ENCODE measurements at regions not wholly inside any gene's neighbourhood (a gene's known extent, or its start where the extent isn't known, plus 50 kb on each side); places are given as distances from the start of the nearest gene placed in this dataset.

GRCh38 chr1:228905701-228906101, 170.4 kb downstream of the RHOU start:
- peaks cover 2 to 11% (median 7%) of the 10 kb centered on the region in 4 donors for H3K4me1 ChIP-seq (ENCODE audit: control insufficient read depth in 4 of 4, insufficient read depth in 4 of 4, low read length in 3 of 4)
- TF ChIP-seq, protein P1, sequence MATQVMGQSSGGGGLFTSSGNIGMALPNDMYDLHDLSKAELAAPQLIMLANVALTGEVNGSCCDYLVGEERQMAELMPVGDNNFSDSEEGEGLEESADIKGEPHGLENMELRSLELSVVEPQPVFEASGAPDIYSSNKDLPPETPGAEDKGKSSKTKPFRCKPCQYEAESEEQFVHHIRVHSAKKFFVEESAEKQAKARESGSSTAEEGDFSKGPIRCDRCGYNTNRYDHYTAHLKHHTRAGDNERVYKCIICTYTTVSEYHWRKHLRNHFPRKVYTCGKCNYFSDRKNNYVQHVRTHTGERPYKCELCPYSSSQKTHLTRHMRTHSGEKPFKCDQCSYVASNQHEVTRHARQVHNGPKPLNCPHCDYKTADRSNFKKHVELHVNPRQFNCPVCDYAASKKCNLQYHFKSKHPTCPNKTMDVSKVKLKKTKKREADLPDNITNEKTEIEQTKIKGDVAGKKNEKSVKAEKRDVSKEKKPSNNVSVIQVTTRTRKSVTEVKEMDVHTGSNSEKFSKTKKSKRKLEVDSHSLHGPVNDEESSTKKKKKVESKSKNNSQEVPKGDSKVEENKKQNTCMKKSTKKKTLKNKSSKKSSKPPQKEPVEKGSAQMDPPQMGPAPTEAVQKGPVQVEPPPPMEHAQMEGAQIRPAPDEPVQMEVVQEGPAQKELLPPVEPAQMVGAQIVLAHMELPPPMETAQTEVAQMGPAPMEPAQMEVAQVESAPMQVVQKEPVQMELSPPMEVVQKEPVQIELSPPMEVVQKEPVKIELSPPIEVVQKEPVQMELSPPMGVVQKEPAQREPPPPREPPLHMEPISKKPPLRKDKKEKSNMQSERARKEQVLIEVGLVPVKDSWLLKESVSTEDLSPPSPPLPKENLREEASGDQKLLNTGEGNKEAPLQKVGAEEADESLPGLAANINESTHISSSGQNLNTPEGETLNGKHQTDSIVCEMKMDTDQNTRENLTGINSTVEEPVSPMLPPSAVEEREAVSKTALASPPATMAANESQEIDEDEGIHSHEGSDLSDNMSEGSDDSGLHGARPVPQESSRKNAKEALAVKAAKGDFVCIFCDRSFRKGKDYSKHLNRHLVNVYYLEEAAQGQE (IDR thresholded peaks at IDR 0.05) = no peak
- no peak for TF ChIP-seq FOXA2 (IDR thresholded peaks at IDR 0.05)
- TF ChIP-seq EGR1 (IDR thresholded peaks at IDR 0.05; ENCODE audit: low read depth in 2 of 2) = no peak
- TF ChIP-seq TAF1 (conservative IDR thresholded peaks at IDR 0.05) = no peak
- no peak for TF ChIP-seq HNF4A (conservative IDR thresholded peaks at IDR 0.05)
- TF ChIP-seq, protein P2, sequence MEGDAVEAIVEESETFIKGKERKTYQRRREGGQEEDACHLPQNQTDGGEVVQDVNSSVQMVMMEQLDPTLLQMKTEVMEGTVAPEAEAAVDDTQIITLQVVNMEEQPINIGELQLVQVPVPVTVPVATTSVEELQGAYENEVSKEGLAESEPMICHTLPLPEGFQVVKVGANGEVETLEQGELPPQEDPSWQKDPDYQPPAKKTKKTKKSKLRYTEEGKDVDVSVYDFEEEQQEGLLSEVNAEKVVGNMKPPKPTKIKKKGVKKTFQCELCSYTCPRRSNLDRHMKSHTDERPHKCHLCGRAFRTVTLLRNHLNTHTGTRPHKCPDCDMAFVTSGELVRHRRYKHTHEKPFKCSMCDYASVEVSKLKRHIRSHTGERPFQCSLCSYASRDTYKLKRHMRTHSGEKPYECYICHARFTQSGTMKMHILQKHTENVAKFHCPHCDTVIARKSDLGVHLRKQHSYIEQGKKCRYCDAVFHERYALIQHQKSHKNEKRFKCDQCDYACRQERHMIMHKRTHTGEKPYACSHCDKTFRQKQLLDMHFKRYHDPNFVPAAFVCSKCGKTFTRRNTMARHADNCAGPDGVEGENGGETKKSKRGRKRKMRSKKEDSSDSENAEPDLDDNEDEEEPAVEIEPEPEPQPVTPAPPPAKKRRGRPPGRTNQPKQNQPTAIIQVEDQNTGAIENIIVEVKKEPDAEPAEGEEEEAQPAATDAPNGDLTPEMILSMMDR (IDR thresholded peaks at IDR 0.05; ENCODE audit: low read depth, low read length, missing input control) = no peak
- no peak for TF ChIP-seq RXRA (IDR thresholded peaks at IDR 0.05)
- TF ChIP-seq, protein P3, sequence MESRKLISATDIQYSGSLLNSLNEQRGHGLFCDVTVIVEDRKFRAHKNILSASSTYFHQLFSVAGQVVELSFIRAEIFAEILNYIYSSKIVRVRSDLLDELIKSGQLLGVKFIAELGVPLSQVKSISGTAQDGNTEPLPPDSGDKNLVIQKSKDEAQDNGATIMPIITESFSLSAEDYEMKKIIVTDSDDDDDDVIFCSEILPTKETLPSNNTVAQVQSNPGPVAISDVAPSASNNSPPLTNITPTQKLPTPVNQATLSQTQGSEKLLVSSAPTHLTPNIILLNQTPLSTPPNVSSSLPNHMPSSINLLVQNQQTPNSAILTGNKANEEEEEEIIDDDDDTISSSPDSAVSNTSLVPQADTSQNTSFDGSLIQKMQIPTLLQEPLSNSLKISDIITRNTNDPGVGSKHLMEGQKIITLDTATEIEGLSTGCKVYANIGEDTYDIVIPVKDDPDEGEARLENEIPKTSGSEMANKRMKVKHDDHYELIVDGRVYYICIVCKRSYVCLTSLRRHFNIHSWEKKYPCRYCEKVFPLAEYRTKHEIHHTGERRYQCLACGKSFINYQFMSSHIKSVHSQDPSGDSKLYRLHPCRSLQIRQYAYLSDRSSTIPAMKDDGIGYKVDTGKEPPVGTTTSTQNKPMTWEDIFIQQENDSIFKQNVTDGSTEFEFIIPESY (IDR thresholded peaks at IDR 0.05) = no peak
- TF ChIP-seq, protein P4, sequence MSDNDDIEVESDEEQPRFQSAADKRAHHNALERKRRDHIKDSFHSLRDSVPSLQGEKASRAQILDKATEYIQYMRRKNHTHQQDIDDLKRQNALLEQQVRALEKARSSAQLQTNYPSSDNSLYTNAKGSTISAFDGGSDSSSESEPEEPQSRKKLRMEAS (IDR thresholded peaks at IDR 0.05) = no peak
- TF ChIP-seq, protein P5, sequence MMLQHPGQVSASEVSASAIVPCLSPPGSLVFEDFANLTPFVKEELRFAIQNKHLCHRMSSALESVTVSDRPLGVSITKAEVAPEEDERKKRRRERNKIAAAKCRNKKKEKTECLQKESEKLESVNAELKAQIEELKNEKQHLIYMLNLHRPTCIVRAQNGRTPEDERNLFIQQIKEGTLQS (IDR thresholded peaks at IDR 0.05) = no peak
- WGBS = 98% methylated on average over 2 of the region's 2 CpGs

DNA sequence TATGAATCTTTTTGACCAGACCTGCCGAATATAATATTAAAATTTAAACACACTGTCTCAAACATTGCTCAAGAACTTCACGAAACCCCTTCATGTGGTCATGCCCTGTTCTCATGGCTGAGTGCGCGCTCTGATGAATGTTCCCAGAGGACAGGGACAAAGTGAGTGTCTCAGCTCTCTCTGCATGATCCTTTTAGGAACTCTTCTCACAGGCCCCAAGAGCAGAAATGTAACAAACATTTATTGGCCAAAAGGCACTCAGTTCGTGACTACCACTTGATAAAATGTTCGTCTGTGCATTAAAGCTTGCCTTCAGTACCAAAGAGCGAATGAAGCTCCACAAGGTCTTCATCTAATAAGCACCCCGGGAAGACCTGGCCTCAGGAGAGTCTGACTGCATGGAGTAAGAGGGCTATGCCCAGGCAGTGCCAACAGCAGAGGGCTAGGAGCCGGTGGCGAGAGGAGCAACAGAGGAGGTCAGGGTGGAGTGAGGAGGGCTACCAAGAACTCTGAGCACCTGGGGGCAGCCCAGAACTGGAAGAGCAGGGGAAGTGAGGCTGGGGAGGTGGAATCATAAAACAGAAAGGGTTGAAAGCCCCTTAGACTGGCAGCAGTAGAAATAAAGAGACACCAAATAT, 171.1 kb downstream of the RHOU start:
- H3K9ac ChIP-seq (ENCODE audit: low read depth in 1 of 2, low read length in 2 of 2) = no peak overlapping the region
- H3K9me3 ChIP-seq (ENCODE audit: control insufficient read depth in 4 of 4, low read length in 3 of 4) = no peaks in the 10 kb centered on the region
- no peaks in the 10 kb centered on the region for H3K36me3 ChIP-seq (ENCODE audit: control insufficient read depth in 4 of 4, insufficient read depth in 3 of 4, low read depth in 1 of 4, low read length in 3 of 4)
- H3K27me3 ChIP-seq (ENCODE audit: control insufficient read depth in 4 of 4, insufficient read depth in 4 of 4, low read length in 3 of 4) = no peaks in the 10 kb centered on the region
- H3K4me1 ChIP-seq (ENCODE audit: control insufficient read depth in 4 of 4, insufficient read depth in 4 of 4, low read length in 3 of 4) = peaks cover 2 to 11% (median 7%) of the 10 kb centered on the region in 4 donors
- no peak for DNase-seq (ENCODE audit: low spot score)
- no peak overlapping the region for H3K4me3 ChIP-seq (ENCODE audit: low read depth in 1 of 3, low read length in 3 of 3)
- H3K27ac ChIP-seq (ENCODE audit: low read depth in 1 of 2, low read length in 2 of 2) = no peak overlapping the region
- WGBS = 90% methylated on average over 10 of the region's 10 CpGs
- TF ChIP-seq RAD21 (IDR thresholded peaks at IDR 0.05) (no peak), HNF4A (conservative IDR thresholded peaks at IDR 0.05) (no peak), JUND (IDR thresholded peaks at IDR 0.05) (no peak), SP1 (IDR thresholded peaks at IDR 0.05) (no peak), TAF1 (conservative IDR thresholded peaks at IDR 0.05) (no peak), RXRA (IDR thresholded peaks at IDR 0.05) (no peak), GABPA (IDR thresholded peaks at IDR 0.05 in 1 of 2, conservative IDR thresholded peaks at IDR 0.05 in 1 of 2) (no peak), YY1 (IDR thresholded peaks at IDR 0.05) (no peak), HNF4G (IDR thresholded peaks at IDR 0.05) (no peak), NR2F2 (IDR thresholded peaks at IDR 0.05) (no peak), EGR1 (IDR thresholded peaks at IDR 0.05; ENCODE audit: low read depth in 2 of 2) (no peak), FOXA1 (IDR thresholded peaks at IDR 0.05) (no peak)
- TF ChIP-seq, protein P5 (IDR thresholded peaks at IDR 0.05) = no peak
- TF ChIP-seq, protein P2 (IDR thresholded peaks at IDR 0.05; ENCODE audit: low read depth, low read length, missing input control) = no peak
- TF ChIP-seq, protein P4 (IDR thresholded peaks at IDR 0.05) = no peak
- TF ChIP-seq, protein P3 (IDR thresholded peaks at IDR 0.05) = no peak

More at GRCh38 chr1:228905701-228906101, 170.4 kb downstream of the RHOU start:
- H3K9me3 ChIP-seq (ENCODE audit: control insufficient read depth in 4 of 4, low read length in 3 of 4) = no peaks in the 10 kb centered on the region
- no peaks in the 10 kb centered on the region for H3K27me3 ChIP-seq (ENCODE audit: control insufficient read depth in 4 of 4, insufficient read depth in 4 of 4, low read length in 3 of 4)
- DNase-seq (ENCODE audit: low spot score) = no peak
- no peak overlapping the region for H3K27ac ChIP-seq (ENCODE audit: low read depth in 1 of 2, low read length in 2 of 2)
- H3K36me3 ChIP-seq (ENCODE audit: control insufficient read depth in 4 of 4, insufficient read depth in 3 of 4, low read depth in 1 of 4, low read length in 3 of 4) = no peaks in the 10 kb centered on the region
- H3K9ac ChIP-seq (ENCODE audit: low read depth in 1 of 2, low read length in 2 of 2) = no peak overlapping the region
- H3K4me3 ChIP-seq (ENCODE audit: low read depth in 1 of 3, low read length in 3 of 3) = no peak overlapping the region

All from liver (tissue), 8 donors.